Skeletal muscle tissue (tissue), 3 donors: ENCODE measurements at regions not wholly inside any gene's neighbourhood (a gene's known extent, or its start where the extent isn't known, plus 50 kb on each side); places are given as distances from the start of the nearest gene placed in this dataset.

Source experiments
- H3K27ac ChIP-seq: one replicate; pipeline ENCODE4 v1.7.0; 2013; ENCODE audit warnings: mild to moderate bottlenecking, low read depth, low read length, inconsistent platforms
- H3K27me3 ChIP-seq, 3 donors: one replicate each; pipeline ENCODE4 v1.7.0; 2013; ENCODE audit warnings: low read length in 3 of 3; ENCODE audit not compliant: control insufficient read depth in 3 of 3, insufficient read depth in 3 of 3
- H3K36me3 ChIP-seq, 3 donors: one replicate each; pipeline ENCODE4 v1.7.0; 2013; ENCODE audit warnings: low read length in 3 of 3; ENCODE audit not compliant: control insufficient read depth in 3 of 3, insufficient read depth in 3 of 3
- H3K4me1 ChIP-seq, 3 donors: one replicate each; pipeline ENCODE4 v1.7.0; 2013; ENCODE audit warnings: low read length in 3 of 3, mild to moderate bottlenecking in 3 of 3; ENCODE audit not compliant: control insufficient read depth in 3 of 3, insufficient read depth in 3 of 3
- H3K4me3 ChIP-seq, 3 donors: one replicate each; pipeline ENCODE4 v1.7.0; 2013; ENCODE audit warnings: low read length in 3 of 3
- H3K9ac ChIP-seq, 3 donors: one replicate each; pipeline ENCODE4 v1.7.0; 2013; ENCODE audit warnings: low read length in 3 of 3, mild to moderate bottlenecking in 3 of 3, moderate library complexity in 2 of 3, low read depth in 1 of 3
- H3K9me3 ChIP-seq, 3 donors: one replicate each; pipeline ENCODE4 v1.7.0; 2013; ENCODE audit warnings: low read length in 3 of 3; ENCODE audit not compliant: control insufficient read depth in 3 of 3
- donor health status: Osteomylitis.

DNA sequence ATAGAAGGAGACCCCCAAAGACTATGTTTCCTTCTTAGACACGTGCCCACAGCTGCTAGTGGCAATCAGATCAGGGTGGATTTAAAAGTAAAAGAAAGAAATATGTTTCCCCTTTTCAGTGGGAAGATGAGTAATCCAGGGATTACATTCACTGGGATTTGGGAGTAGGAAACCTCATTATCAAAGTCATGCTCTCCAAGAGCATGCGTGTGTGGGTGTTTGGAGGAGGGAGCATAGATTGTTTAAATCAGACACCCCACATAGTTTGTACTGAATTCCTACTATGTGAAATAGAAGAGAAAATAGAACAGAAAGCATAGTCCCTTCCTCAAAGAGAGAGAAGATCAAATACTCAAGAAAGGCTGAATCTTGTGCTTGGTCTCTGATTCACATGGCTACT, 65.5 kb upstream of the TBCA start:
- Histone ChIP-seq H3K27me3 (peaks cover 3 to 12% (median 12%) of the 10 kb centered on the region in 3 donors), H3K9ac (no peak overlapping the region), H3K9me3 (no peaks in the 10 kb centered on the region), H3K27ac (no peak overlapping the region), H3K36me3 (no peaks in the 10 kb centered on the region), H3K4me3 (no peak overlapping the region), H3K4me1 (peaks cover 0 to 8% (median 3%) of the 10 kb centered on the region in 3 donors)

DNA sequence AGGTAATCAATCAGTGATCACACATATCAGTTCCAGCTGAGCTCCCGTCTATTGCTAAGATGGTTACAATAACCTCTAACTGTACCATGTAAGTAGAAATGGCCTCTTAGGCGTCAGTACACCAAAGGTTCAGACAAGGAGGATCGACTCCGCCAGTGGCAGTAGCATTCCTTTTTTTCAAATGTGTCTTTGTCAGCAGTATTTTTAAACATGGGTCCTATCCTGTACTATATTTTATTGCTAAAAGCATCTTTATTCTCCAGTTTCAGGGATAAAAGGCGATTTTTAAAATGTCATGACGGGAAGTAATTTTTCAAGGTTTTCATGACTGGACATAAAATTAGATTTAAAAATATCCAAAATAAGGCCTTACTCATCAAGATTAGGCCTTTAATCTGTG, 64.8 kb upstream of the TBCA start:
- Histone ChIP-seq H3K4me1 (peaks cover 0 to 8% (median 3%) of the 10 kb centered on the region in 3 donors), H3K36me3 (no peaks in the 10 kb centered on the region), H3K27me3 (peaks cover 3 to 12% (median 12%) of the 10 kb centered on the region in 3 donors), H3K9ac (no peak overlapping the region), H3K27ac (no peak overlapping the region), H3K9me3 (no peaks in the 10 kb centered on the region), H3K4me3 (no peak overlapping the region)

GRCh38 chr5:77839691-77840090, 63.6 kb upstream of the TBCA start:
- Histone ChIP-seq H3K4me3 (no peak overlapping the region), H3K9me3 (no peaks in the 10 kb centered on the region), H3K36me3 (no peaks in the 10 kb centered on the region), H3K27ac (no peak overlapping the region), H3K4me1 (peaks cover 0 to 4% (median 3%) of the 10 kb centered on the region in 3 donors), H3K27me3 (peaks cover 0 to 9% (median 7%) of the 10 kb centered on the region in 3 donors), H3K9ac (no peak overlapping the region)

DNA sequence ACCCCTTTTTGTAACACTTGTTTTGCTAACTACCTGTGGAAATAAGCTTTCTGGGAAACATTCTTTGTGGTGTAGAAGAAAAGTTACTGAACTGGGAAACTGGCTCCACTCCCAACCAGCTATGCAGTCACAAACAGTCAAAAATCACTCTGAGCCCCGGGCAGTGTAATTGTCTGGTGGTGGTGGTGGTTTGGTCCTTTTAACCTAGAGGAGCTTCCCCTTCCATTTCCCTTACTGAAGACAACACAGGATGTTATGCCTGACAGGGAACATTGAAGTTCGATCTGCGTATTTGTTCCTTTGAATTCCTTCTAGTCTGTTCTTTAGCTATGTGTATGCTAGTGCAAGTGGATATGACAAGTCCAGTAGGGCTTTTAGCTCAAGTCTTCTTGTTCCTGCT, 56.8 kb upstream of the TBCA start:
- Histone ChIP-seq H3K9ac (no peak overlapping the region), H3K9me3 (no peaks in the 10 kb centered on the region), H3K27ac (no peak overlapping the region), H3K4me3 (no peak overlapping the region), H3K27me3 (peaks cover 3 to 10% (median 3%) of the 10 kb centered on the region in 3 donors), H3K4me1 (no peaks in the 10 kb centered on the region), H3K36me3 (no peaks in the 10 kb centered on the region)

DNA sequence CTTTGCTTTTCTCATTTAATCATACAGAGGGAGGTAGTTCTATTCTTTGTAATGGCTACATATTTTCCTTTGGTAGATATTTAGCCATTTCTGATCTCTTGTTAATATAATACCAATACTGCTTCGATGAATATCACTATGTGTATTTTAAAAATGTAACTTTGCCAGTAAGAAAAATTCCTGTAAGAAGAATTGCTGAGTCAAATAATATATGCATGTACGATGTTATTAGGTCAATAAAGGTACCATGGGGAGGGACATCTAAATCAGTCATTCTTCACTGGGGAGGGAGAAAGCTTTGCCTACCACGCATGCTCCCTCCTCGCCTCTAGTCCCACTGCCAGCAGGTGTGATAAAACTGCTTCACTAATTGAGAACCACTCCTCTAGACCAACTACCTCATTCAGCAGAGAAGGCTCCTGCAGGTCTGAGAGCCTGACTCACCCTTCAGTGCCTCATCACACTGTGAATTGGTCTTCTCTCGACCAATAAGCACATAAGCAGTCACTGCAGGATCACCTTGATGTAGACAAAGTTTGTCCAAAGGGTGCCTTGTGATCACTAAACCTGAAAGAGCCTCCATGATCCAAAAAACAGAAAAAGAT, 56.1 kb upstream of the TBCA start:
- peaks cover 3 to 13% (median 3%) of the 10 kb centered on the region in 3 donors for H3K27me3 ChIP-seq
- no peak overlapping the region for H3K4me3 ChIP-seq
- no peaks in the 10 kb centered on the region for H3K36me3 ChIP-seq
- H3K9ac ChIP-seq = no peak overlapping the region
- H3K9me3 ChIP-seq = no peaks in the 10 kb centered on the region
- H3K27ac ChIP-seq = no peak overlapping the region
- no peaks in the 10 kb centered on the region for H3K4me1 ChIP-seq

DNA sequence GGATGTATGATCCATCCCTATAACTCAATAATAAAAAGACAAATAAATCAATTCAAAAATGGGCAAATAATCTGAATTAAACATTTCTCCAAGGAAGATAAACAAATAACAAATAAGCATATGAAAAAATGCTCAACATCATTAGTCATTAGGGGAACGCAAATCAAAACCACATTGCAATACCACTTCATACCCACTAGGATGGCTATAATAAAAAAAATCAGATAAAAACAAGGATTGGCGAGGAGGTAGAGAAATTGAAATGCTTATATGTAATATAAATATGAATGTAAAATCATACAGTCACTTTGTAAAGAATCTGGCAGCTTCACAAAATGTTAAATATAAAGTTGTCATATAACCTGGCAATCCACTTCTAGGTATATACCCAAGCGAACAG, 52.3 kb upstream of the TBCA start:
- no peak overlapping the region for H3K27ac ChIP-seq
- no peaks in the 10 kb centered on the region for H3K9me3 ChIP-seq
- H3K4me1 ChIP-seq = no peaks in the 10 kb centered on the region
- no peaks in the 10 kb centered on the region for H3K36me3 ChIP-seq
- no peak overlapping the region for H3K4me3 ChIP-seq
- H3K9ac ChIP-seq = no peak overlapping the region
- peaks cover 3 to 17% (median 3%) of the 10 kb centered on the region in 3 donors for H3K27me3 ChIP-seq
